Upper lobe of left lung (tissue), 6 donors: ENCODE measurements at regions not wholly inside any gene's neighbourhood (a gene's known extent, or its start where the extent isn't known, plus 50 kb on each side); places are given as distances from the start of the nearest gene placed in this dataset.

Experiments
- ATAC-seq, 2 donors: fragments of 200-7000 bp; cut with Tn5 transposase; one replicate each; pipeline ENCODE4 v1.9.1; 2022; ENCODE audit warnings: mild to moderate bottlenecking in 2 of 2, moderate library complexity in 2 of 2; ENCODE audit not compliant: low FRiP score in 2 of 2
- DNase-seq, 2 donors: peaks; one replicate each; pipeline ENCODE4 v3.0.0-alpha.2; 2019 to 2020
- H3K27ac ChIP-seq, 4 donors: fragments of 200-600 bp; sonication (generic); one replicate each; pipeline ENCODE4 v1.5.1; 2016 to 2019
- H3K27me3 ChIP-seq, 4 donors: fragments of 200-600 bp; sonication (generic); one replicate each; pipeline ENCODE4 v1.5.1; 2017 to 2019
- H3K36me3 ChIP-seq, 4 donors: fragments of 200-600 bp; sonication (generic); one replicate each; pipeline ENCODE4 v1.5.1; 2016 to 2019
- H3K4me1 ChIP-seq, 4 donors: fragments of 200-600 bp; sonication (generic); one replicate each; pipeline ENCODE4 v1.5.1; 2018 to 2019
- H3K4me3 ChIP-seq, 4 donors: fragments of 200-600 bp; sonication (generic); one replicate each; pipeline ENCODE4 v1.5.1; 2017 to 2019; ENCODE audit warnings: mild to moderate bottlenecking in 2 of 4, moderate library complexity in 1 of 4
- H3K9me3 ChIP-seq, 4 donors: fragments of 200-600 bp; sonication (generic); one replicate each; pipeline ENCODE4 v1.5.1; 2018 to 2019
- EP300 ChIP-seq, 4 donors: sonication (generic); formaldehyde crosslinking; IDR thresholded peaks; one replicate each; pipeline ENCODE4 v1.5.1; 2017; ENCODE audit warnings: antibody characterized with exemption in 4 of 4, control low read depth in 2 of 4
- POLR2A ChIP-seq, 4 donors: fragments of 450-650 bp; IDR thresholded peaks; one replicate each; pipeline ENCODE4 v1.5.1; 2016 to 2017; ENCODE audit warnings: antibody characterized with exemption in 4 of 4, mild to moderate bottlenecking in 2 of 4
- POLR2AphosphoS5 ChIP-seq, 2 donors: sonication (generic); formaldehyde crosslinking; IDR thresholded peaks; one replicate each; pipeline ENCODE4 v1.5.1; 2017; ENCODE audit warnings: antibody characterized with exemption in 2 of 2
- WGBS, 2 donors: methylation state at CpG; one replicate each; pipeline ENCODE4 v1.1.5; 2017 to 2018; 5-methylcytosine and 5-hydroxymethylcytosine counted together
- small RNA-seq, 4 donors: library from RNA; depleted of rRNA; stranded (forward); fragments of <200 nt; gene quantifications; one replicate each; pipeline ENCODE3, GENCODE V24; 2016
- TF ChIP-seq, protein P1 (sequence below), 6 experiments: fragments of 450-650 bp in 4 of 6; fragments of 200-600 bp in 2 of 6; sonication (generic) in 2 of 6; IDR thresholded peaks; one replicate each; pipeline ENCODE4 v1.5.1; 2016 to 2019; ENCODE audit warnings: antibody characterized with exemption in 6 of 6
- donor health status: DM: no; HTN: no; CAD: no; lungs with moderate emphysema.
- donor health status: DM: no; HTN: yes; CAD: no; lungs with severe emphysema.

DNA sequence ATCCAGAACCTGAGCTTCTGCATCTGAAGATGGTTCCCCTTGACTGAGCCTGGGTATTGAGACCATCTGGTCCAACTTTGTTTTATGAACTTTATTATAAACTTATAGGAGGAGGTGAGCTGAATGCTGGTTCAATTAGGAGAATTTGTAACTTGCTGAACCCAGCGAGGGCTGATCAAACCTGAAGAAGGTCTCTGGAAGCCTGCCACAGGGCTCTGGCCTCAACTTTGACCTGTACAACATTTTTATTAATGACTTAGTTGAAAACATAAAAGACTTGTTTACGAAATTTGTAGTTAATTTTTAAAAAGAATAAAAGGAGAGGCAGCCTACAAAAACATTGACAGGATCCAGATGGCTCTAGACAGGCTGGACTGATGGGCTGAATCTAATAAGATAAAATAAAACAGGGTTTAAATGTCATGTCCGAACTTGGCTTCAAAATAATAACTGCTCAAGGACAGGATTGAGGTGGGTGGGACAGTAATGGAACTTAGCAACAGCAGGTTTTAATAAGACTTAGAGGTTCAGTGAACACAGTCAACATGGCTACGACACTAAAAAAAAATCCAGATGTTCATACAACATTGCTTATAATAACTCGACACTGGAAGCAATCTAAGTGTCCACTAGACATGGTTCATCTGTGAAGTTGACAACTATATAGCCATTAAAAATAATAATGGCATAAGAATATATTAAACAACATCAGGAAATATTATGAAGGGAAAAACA is 53.4 kb upstream of the GJB5 start:
- no peak for TF ChIP-seq POLR2A (IDR thresholded peaks at IDR 0.05)
- TF ChIP-seq, protein P1, sequence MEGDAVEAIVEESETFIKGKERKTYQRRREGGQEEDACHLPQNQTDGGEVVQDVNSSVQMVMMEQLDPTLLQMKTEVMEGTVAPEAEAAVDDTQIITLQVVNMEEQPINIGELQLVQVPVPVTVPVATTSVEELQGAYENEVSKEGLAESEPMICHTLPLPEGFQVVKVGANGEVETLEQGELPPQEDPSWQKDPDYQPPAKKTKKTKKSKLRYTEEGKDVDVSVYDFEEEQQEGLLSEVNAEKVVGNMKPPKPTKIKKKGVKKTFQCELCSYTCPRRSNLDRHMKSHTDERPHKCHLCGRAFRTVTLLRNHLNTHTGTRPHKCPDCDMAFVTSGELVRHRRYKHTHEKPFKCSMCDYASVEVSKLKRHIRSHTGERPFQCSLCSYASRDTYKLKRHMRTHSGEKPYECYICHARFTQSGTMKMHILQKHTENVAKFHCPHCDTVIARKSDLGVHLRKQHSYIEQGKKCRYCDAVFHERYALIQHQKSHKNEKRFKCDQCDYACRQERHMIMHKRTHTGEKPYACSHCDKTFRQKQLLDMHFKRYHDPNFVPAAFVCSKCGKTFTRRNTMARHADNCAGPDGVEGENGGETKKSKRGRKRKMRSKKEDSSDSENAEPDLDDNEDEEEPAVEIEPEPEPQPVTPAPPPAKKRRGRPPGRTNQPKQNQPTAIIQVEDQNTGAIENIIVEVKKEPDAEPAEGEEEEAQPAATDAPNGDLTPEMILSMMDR (IDR thresholded peaks at IDR 0.05): no peak
- no peak for TF ChIP-seq POLR2AphosphoS5 (IDR thresholded peaks at IDR 0.05)
- no peak for TF ChIP-seq EP300 (IDR thresholded peaks at IDR 0.05)
- Histone ChIP-seq H3K27me3 (no peaks in the 10 kb centered on the region), H3K4me3 (no peak overlapping the region), H3K4me1 (no peaks in the 10 kb centered on the region), H3K36me3 (no peaks in the 10 kb centered on the region), H3K27ac (no peak overlapping the region), H3K9me3 (no peaks in the 10 kb centered on the region)
- no peak for ATAC-seq
- DNase-seq: no peak
- WGBS, 2 donors: 65 to 74% methylated on average over 5 of the region's 5 CpGs

Small RNA genes lying in the stretch of these regions (small RNA-seq; reads per million reads assigned to genes)
- 0.22 to 0.86 (median 0.29) reads per million in 4 donors for gene MIR552
